ENCODE measurements at regions not wholly inside any gene's neighbourhood (a gene's known extent, or its start where the extent isn't known, plus 50 kb on each side); places are given as distances from the start of the nearest gene placed in this dataset.

- no peaks in the 10 kb centered on the region for H3K9me3 Mint-ChIP-seq
- peaks cover 17% of the 10 kb centered on the region for H3K4me1 Mint-ChIP-seq
- H3K27ac Mint-ChIP-seq: no peak overlapping the region
- H3K27me3 Mint-ChIP-seq (ENCODE audit: low read depth): peaks cover 66% of the 10 kb centered on the region
- TF ChIP-seq, protein P1, sequence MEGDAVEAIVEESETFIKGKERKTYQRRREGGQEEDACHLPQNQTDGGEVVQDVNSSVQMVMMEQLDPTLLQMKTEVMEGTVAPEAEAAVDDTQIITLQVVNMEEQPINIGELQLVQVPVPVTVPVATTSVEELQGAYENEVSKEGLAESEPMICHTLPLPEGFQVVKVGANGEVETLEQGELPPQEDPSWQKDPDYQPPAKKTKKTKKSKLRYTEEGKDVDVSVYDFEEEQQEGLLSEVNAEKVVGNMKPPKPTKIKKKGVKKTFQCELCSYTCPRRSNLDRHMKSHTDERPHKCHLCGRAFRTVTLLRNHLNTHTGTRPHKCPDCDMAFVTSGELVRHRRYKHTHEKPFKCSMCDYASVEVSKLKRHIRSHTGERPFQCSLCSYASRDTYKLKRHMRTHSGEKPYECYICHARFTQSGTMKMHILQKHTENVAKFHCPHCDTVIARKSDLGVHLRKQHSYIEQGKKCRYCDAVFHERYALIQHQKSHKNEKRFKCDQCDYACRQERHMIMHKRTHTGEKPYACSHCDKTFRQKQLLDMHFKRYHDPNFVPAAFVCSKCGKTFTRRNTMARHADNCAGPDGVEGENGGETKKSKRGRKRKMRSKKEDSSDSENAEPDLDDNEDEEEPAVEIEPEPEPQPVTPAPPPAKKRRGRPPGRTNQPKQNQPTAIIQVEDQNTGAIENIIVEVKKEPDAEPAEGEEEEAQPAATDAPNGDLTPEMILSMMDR (IDR thresholded peaks at IDR 0.05; ENCODE audit: unreplicated experiment): no peak
- H3K36me3 Mint-ChIP-seq: no peaks in the 10 kb centered on the region
- no peak overlapping the region for H3K4me3 Mint-ChIP-seq
- DNase-seq (ENCODE audit: low spot score in 2 of 2, unreplicated experiment in 2 of 2): no peak
Observed at GRCh38 chr5:2165203-2165602, 282.5 kb upstream of the IRX4 start.

DNA sequence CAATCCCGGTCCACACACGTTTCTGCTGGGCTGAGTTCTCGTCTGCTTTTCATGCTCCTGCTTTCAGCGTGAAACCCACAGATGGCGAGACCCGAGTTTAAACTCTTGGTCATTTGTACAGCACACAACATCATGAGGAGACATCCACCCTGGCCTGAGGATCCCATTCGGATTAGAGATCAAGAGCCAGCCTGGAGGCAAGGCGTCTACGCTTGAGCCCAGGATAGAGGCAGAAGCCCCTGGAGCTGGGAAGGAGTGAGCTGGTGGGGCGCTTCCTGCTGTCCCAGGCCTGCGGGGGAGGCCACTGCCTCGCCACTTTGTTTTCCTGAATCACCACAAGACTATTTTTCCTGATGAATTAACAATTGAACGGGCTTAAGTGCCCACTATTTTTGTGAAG is 281.9 kb upstream of the IRX4 start:
- no peak overlapping the region for H3K27ac Mint-ChIP-seq
- H3K9me3 Mint-ChIP-seq: no peaks in the 10 kb centered on the region
- DNase-seq (ENCODE audit: low spot score in 2 of 2, unreplicated experiment in 2 of 2): no peak
- TF ChIP-seq, protein P1 (IDR thresholded peaks at IDR 0.05; ENCODE audit: unreplicated experiment): no peak
- H3K36me3 Mint-ChIP-seq: no peaks in the 10 kb centered on the region
- no peak overlapping the region for H3K4me3 Mint-ChIP-seq
- peaks cover 12% of the 10 kb centered on the region for H3K4me1 Mint-ChIP-seq
- H3K27me3 Mint-ChIP-seq (ENCODE audit: low read depth): peaks cover 65% of the 10 kb centered on the region

GRCh38 chr5:2163940-2164490 is 281.3 kb upstream of the IRX4 start:
- H3K36me3 Mint-ChIP-seq: no peaks in the 10 kb centered on the region
- DNase-seq (ENCODE audit: low spot score in 2 of 2, unreplicated experiment in 2 of 2): no peak
- H3K27me3 Mint-ChIP-seq (ENCODE audit: low read depth): peaks cover 59% of the 10 kb centered on the region
- no peaks in the 10 kb centered on the region for H3K9me3 Mint-ChIP-seq
- H3K27ac Mint-ChIP-seq: no peak overlapping the region
- no peak overlapping the region for H3K4me3 Mint-ChIP-seq
- TF ChIP-seq, protein P1 (IDR thresholded peaks at IDR 0.05; ENCODE audit: unreplicated experiment): no peak
- H3K4me1 Mint-ChIP-seq: peaks cover 10% of the 10 kb centered on the region

GRCh38 chr5:2163060-2163856 is 280.5 kb upstream of the IRX4 start:
- Mint-ChIP-seq H3K4me1 (peaks cover 17% of the 10 kb centered on the region), H3K27me3 (ENCODE audit: low read depth) (peaks cover 53% of the 10 kb centered on the region), H3K9me3 (no peaks in the 10 kb centered on the region), H3K4me3 (no peak overlapping the region), H3K27ac (no peak overlapping the region), H3K36me3 (no peaks in the 10 kb centered on the region)
- DNase-seq (ENCODE audit: low spot score in 2 of 2, unreplicated experiment in 2 of 2): no peak
- TF ChIP-seq, protein P1 (IDR thresholded peaks at IDR 0.05; ENCODE audit: unreplicated experiment): no peak

- Mint-ChIP-seq H3K9me3 (no peaks in the 10 kb centered on the region), H3K36me3 (no peaks in the 10 kb centered on the region), H3K4me3 (no peak overlapping the region), H3K27ac (no peak overlapping the region), H3K4me1 (peaks cover 21% of the 10 kb centered on the region), H3K27me3 (ENCODE audit: low read depth) (peaks cover 33% of the 10 kb centered on the region)
- TF ChIP-seq, protein P1 (IDR thresholded peaks at IDR 0.05; ENCODE audit: unreplicated experiment): no peak
- no peak for DNase-seq (ENCODE audit: low spot score in 2 of 2, unreplicated experiment in 2 of 2)
Observed at GRCh38 chr5:2160811-2161210, 278.1 kb upstream of the IRX4 start.
